GM12878 (cell line): ENCODE measurements at regions not wholly inside any gene's neighbourhood (a gene's known extent, or its start where the extent isn't known, plus 50 kb on each side); places are given as distances from the start of the nearest gene placed in this dataset.

Experiments
- ATAC-seq: fragments of 200-7000 bp; cut with Tn5 transposase; 3 replicates; pipeline ENCODE4 v1.9.1; 2020; ENCODE audit warnings: mild to moderate bottlenecking, moderate library complexity
- BruUV-seq: library from RNA; stranded (reverse); fragments of 400-500 nt; replicated peaks from 2 replicates; lab custom pipeline; 2021; lab: Mats Ljungman, UMichigan
- CTCF ChIA-PET: fragments of 300-600 bp; sonication (Branson Sonifier 250); formaldehyde crosslinking; extraction: SDS; loops from one replicate; lab custom pipeline; 2021; ENCODE audit warnings: inconsistent platforms; lab: Yijun Ruan, JAX
- POLR2A ChIA-PET: fragments of 350-600 bp; formaldehyde crosslinking; extraction: SDS; loops from one replicate; lab custom pipeline; 2021; ENCODE audit warnings: inconsistent platforms; lab: Charles Lee
- RAD21 ChIA-PET: fragments of 300-600 bp; sonication (Branson Sonifier 250); formaldehyde crosslinking; loops from one replicate; lab custom pipeline; 2023; ENCODE audit warnings: antibody characterized with exemption; ENCODE audit not compliant: unreplicated experiment; lab: Charles Lee
- SMC1A ChIA-PET: fragments of 300-600 bp; sonication (Branson Sonifier 250); formaldehyde crosslinking; loops from one replicate; lab custom pipeline; 2023; ENCODE audit not compliant: unreplicated experiment, uncharacterized antibody; lab: Charles Lee
- DNase-seq: peaks from one replicate; pipeline ENCODE4 v3.0.0-alpha.2; 2011; ENCODE audit warnings: low read depth, low spot score
- FAIRE-seq: peaks from 3 replicates; lab custom pipeline; 2011; peaks lifted over from hg19 to GRCh38; lab: Jason Lieb, UNC
- H2AFZ ChIP-seq: 2 replicates; pipeline ENCODE4 v1.6.0; 2011; ENCODE audit warnings: low read depth, low read length, control low read depth; ENCODE audit not compliant: control insufficient read depth
- H3K27ac ChIP-seq: 2 replicates; pipeline ENCODE4 v1.5.1; 2011; ENCODE audit warnings: control low read depth; ENCODE audit not compliant: control insufficient read depth, insufficient read depth
- H3K27me3 ChIP-seq, 2 experiments: replicated peaks in 1 of 2; 2 replicates each; pipeline versions ENCODE4 v1.6.0 to v1.6.1; 2011; ENCODE audit warnings: low read length in 1 of 2; ENCODE audit not compliant: control insufficient read depth in 2 of 2, insufficient read depth in 2 of 2
- H3K36me3 ChIP-seq, 2 experiments: 2 replicates each; pipeline ENCODE4 v1.5.1; 2011; ENCODE audit warnings: low read length in 1 of 2; ENCODE audit not compliant: control insufficient read depth in 2 of 2, insufficient read depth in 2 of 2
- H3K4me1 ChIP-seq: 2 replicates; pipeline ENCODE4 v1.6.1; 2011; ENCODE audit warnings: mild to moderate bottlenecking, low read length, moderate library complexity, mixed read lengths; ENCODE audit not compliant: control insufficient read depth, insufficient read depth
- H3K4me2 ChIP-seq: 2 replicates; pipeline ENCODE4 v1.6.0; 2011; ENCODE audit warnings: control low read depth; ENCODE audit not compliant: control insufficient read depth, insufficient read depth
- H3K4me3 ChIP-seq: fragments of 200-600 bp; sonication (generic); 2 replicates; pipeline ENCODE4 v1.5.1; 2016
- H3K79me2 ChIP-seq: 2 replicates; pipeline ENCODE4 v1.6.0; 2011; ENCODE audit warnings: low read length; ENCODE audit not compliant: control insufficient read depth, insufficient read depth
- H3K9ac ChIP-seq: 2 replicates; pipeline ENCODE4 v1.8.0; 2011; ENCODE audit warnings: low read length, control low read depth, mixed read lengths; ENCODE audit not compliant: control insufficient read depth, insufficient read depth
- H3K9me3 ChIP-seq: replicated peaks from 3 replicates; pipeline ENCODE4 v1.5.1; 2011; ENCODE audit warnings: mild to moderate bottlenecking, low read length; ENCODE audit not compliant: control insufficient read depth, insufficient read depth
- H4K20me1 ChIP-seq: 2 replicates; pipeline ENCODE4 v1.6.0; 2011; ENCODE audit not compliant: control insufficient read depth, insufficient read depth
- ATF3 ChIP-seq: IDR thresholded peaks from 2 replicates; pipeline ENCODE4 v1.6.1; 2011; ENCODE audit warnings: low read depth, mild to moderate bottlenecking, low read length, moderate library complexity, borderline replicate concordance; ENCODE audit errors: extremely low read depth
- ATF7 ChIP-seq: fragments of 450-650 bp; IDR thresholded peaks from 2 replicates; pipeline ENCODE4 v1.6.1; 2016; ENCODE audit warnings: low read depth, mild to moderate bottlenecking
- CEBPB ChIP-seq, 2 experiments: fragments of 150-350 bp in 1 of 2; IDR thresholded peaks; 2 replicates each; pipeline ENCODE4 v1.6.1; 2012 to 2014; ENCODE audit warnings: low read depth in 2 of 2, low read length in 2 of 2, borderline replicate concordance in 1 of 2, inconsistent platforms in 1 of 2
- CREB1 ChIP-seq: IDR thresholded peaks from 2 replicates; pipeline ENCODE4 v1.6.1; 2012; ENCODE audit warnings: low read depth, mild to moderate bottlenecking, inconsistent platforms
- CREM ChIP-seq: IDR thresholded peaks from 2 replicates; pipeline ENCODE4 v1.6.1; 2014; ENCODE audit warnings: antibody characterized with exemption, low read depth
- JUNB ChIP-seq: IDR thresholded peaks from 2 replicates; pipeline ENCODE4 v1.6.1; 2016; ENCODE audit warnings: antibody characterized with exemption, mild to moderate bottlenecking
- NFIC ChIP-seq: IDR thresholded peaks from 2 replicates; pipeline ENCODE4 v1.6.1; 2012; ENCODE audit warnings: low read depth, mild to moderate bottlenecking, inconsistent platforms, low read length, moderate library complexity
- WGBS: methylation state at CpG from one replicate; pipeline ENCODE4 v1.1.6; 2016; ENCODE audit warnings: low lambda C conversion rate; ENCODE audit not compliant: insufficient replicate concordance, insufficient coverage; ENCODE audit errors: missing lambda C conversion rate; 5-methylcytosine and 5-hydroxymethylcytosine counted together
- in situ Hi-C: fragments of 300-500 bp; cut with MboI; formaldehyde crosslinking; loops from 9 replicates; pipeline ENCODE4 v1.14.3; 2018; ENCODE audit warnings: mixed read lengths
- intact Hi-C: fragments of 100-400 bp; cut with micrococcal nuclease; formaldehyde crosslinking; loops from one replicate; pipeline ENCODE4 v1.14.2; 2022; ENCODE audit not compliant: unreplicated experiment
- TF ChIP-seq, protein P1 (sequence below), 3 experiments: IDR thresholded peaks in 2 of 3; conservative IDR thresholded peaks in 1 of 3; 2 replicates each; pipeline ENCODE4 v1.5.1; 2011; ENCODE audit warnings: low read depth in 3 of 3, low read length in 3 of 3, mild to moderate bottlenecking in 3 of 3, control low read depth in 2 of 3, moderate library complexity in 2 of 3, inconsistent platforms in 1 of 3, mixed read lengths in 1 of 3; ENCODE audit not compliant: control insufficient read depth in 2 of 3, insufficient read depth in 1 of 3; ENCODE audit errors: extremely low read depth in 1 of 3

GRCh38 chr10:107740962-107741690 is 576.6 kb upstream of the SORCS1 start:
- H3K79me2 ChIP-seq, result no peaks in the 10 kb centered on the region
- no peak overlapping the region for H3K27ac ChIP-seq
- in situ Hi-C loops (no loop called here), intact Hi-C loops (no loop called here)
- SMC1A ChIA-PET, result interaction anchor here (0.7 to 3.2 kb wide), 10 partner anchors 9 to 462 kb away, joined by 3 to 12 read pairs (median 4); no protein-coding TSS in a partner anchor
- no peak overlapping the region for H3K9ac ChIP-seq
- no peak overlapping the region for H2AFZ ChIP-seq
- no peak overlapping the region for H3K4me2 ChIP-seq
- peak; percentile 67 for ATAC-seq
- DNase-seq, result no peak
- WGBS, result 11% methylated on average over 4 of the region's 4 CpGs
- no peaks in the 10 kb centered on the region for H3K9me3 ChIP-seq
- no peaks in the 10 kb centered on the region for H3K4me1 ChIP-seq
- CTCF ChIA-PET, result interaction anchor here (0.6 to 1.4 kb wide), 3 partner anchors 22 to 216 kb away, joined by 3 read pairs; no protein-coding TSS in a partner anchor
- RAD21 ChIA-PET, result interaction anchor here (0.8 to 1.2 kb wide), 2 partner anchors 9 to 186 kb away, joined by 3 to 4 read pairs; no protein-coding TSS in a partner anchor
- TF ChIP-seq NFIC, result peak; percentile 37; the same call in 1 of the 2 replicates
- peak; percentile 66; the same call in 1 of the 2 replicates for TF ChIP-seq ATF7
- TF ChIP-seq CEBPB (IDR thresholded peaks at IDR 0.05; ENCODE audit: borderline replicate concordance in 1 of 2, low read depth in 2 of 2, low read length in 2 of 2), result no peak
- TF ChIP-seq CREM, result peak; percentile 57; the same call in 1 of the 2 replicates
- TF ChIP-seq CREB1, result peak; percentile 38; the same call in 1 of the 2 replicates
- TF ChIP-seq ATF3, result no peak
- TF ChIP-seq, protein P1, sequence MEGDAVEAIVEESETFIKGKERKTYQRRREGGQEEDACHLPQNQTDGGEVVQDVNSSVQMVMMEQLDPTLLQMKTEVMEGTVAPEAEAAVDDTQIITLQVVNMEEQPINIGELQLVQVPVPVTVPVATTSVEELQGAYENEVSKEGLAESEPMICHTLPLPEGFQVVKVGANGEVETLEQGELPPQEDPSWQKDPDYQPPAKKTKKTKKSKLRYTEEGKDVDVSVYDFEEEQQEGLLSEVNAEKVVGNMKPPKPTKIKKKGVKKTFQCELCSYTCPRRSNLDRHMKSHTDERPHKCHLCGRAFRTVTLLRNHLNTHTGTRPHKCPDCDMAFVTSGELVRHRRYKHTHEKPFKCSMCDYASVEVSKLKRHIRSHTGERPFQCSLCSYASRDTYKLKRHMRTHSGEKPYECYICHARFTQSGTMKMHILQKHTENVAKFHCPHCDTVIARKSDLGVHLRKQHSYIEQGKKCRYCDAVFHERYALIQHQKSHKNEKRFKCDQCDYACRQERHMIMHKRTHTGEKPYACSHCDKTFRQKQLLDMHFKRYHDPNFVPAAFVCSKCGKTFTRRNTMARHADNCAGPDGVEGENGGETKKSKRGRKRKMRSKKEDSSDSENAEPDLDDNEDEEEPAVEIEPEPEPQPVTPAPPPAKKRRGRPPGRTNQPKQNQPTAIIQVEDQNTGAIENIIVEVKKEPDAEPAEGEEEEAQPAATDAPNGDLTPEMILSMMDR (IDR thresholded peaks at IDR 0.05 in 2 of 3, conservative IDR thresholded peaks at IDR 0.05 in 1 of 3; ENCODE audit: control insufficient read depth in 2 of 3, extremely low read depth in 1 of 3, insufficient read depth in 1 of 3, low read depth in 3 of 3, low read length in 3 of 3), result no peak
- peak; percentile 25; the same call in 1 of the 2 replicates for TF ChIP-seq JUNB
- no peak overlapping the region for H3K4me3 ChIP-seq
- POLR2A ChIA-PET, result interaction anchor here (1.4 kb wide), 1 partner anchor 13 kb away, joined by 3 read pairs; no protein-coding TSS in a partner anchor
- no peaks in the 10 kb centered on the region for H3K27me3 ChIP-seq
- no peaks in the 10 kb centered on the region for H3K36me3 ChIP-seq
- no peak for FAIRE-seq
- H4K20me1 ChIP-seq, result no peaks in the 10 kb centered on the region
- BruUV-seq, result no TSS peak
